ENCODE measurements at regions not wholly inside any gene's neighbourhood (a gene's known extent, or its start where the extent isn't known, plus 50 kb on each side); places are given as distances from the start of the nearest gene placed in this dataset.

DNA sequence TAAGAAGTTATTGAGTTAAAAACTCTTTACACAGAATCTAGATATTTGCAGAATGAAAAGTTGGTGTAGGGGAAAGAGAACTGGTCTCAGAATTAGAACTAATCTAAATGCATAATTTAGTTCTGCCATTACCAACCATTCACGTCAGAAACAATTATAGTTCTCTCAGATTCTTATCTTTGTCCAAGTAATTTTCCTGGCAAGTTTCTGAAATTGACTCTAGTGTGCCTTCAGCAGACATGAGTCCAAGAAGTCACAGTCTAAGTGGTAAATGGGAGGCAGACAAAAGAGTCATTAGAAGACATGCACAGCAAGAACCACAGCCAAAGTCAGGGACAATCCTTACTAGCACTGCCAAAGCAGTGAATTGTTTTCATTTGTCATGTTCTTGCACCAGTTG, 1870.1 kb downstream of the LRRC4C start:
- no peak for TF ChIP-seq POLR2AphosphoS5 (IDR thresholded peaks at IDR 0.05)
- no peak for TF ChIP-seq EP300 (IDR thresholded peaks at IDR 0.05)
- TF ChIP-seq, protein P1, sequence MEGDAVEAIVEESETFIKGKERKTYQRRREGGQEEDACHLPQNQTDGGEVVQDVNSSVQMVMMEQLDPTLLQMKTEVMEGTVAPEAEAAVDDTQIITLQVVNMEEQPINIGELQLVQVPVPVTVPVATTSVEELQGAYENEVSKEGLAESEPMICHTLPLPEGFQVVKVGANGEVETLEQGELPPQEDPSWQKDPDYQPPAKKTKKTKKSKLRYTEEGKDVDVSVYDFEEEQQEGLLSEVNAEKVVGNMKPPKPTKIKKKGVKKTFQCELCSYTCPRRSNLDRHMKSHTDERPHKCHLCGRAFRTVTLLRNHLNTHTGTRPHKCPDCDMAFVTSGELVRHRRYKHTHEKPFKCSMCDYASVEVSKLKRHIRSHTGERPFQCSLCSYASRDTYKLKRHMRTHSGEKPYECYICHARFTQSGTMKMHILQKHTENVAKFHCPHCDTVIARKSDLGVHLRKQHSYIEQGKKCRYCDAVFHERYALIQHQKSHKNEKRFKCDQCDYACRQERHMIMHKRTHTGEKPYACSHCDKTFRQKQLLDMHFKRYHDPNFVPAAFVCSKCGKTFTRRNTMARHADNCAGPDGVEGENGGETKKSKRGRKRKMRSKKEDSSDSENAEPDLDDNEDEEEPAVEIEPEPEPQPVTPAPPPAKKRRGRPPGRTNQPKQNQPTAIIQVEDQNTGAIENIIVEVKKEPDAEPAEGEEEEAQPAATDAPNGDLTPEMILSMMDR (IDR thresholded peaks at IDR 0.05): no peak
- no peak for TF ChIP-seq POLR2A (IDR thresholded peaks at IDR 0.05)

DNA sequence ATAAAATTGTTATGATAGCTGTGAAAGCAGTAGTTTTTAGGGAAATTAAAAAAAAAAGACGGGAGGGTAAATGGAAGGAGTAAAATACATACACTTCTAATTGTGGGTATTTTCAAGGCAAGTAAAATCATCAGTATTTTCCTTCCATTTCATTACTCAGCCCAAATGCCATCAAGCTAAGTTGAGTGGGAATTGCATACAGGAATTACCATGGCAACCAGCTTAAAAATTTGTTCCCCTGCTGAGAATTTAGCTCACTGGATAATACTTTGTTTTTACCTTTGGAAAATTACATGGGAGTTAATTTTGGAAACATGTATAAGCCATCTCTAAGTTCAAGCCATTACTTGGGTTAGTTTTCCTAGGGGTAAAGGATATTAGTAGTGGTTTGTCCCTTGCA, 1873.4 kb downstream of the LRRC4C start:
- no peak for DNase-seq
- H3K36me3 ChIP-seq: no peaks in the 10 kb centered on the region
- no peak overlapping the region for H3K27ac ChIP-seq
- TF ChIP-seq POLR2AphosphoS5 (IDR thresholded peaks at IDR 0.05) (no peak), EP300 (IDR thresholded peaks at IDR 0.05) (no peak)
- TF ChIP-seq, protein P1 (IDR thresholded peaks at IDR 0.05): no peak
- 69 to 77% methylated on average over 1 of the region's 1 CpG for WGBS, 2 donors
- ATAC-seq (ENCODE audit: low FRiP score in 2 of 2): no peak
- no peak overlapping the region for H3K4me3 ChIP-seq
- no peaks in the 10 kb centered on the region for H3K9me3 ChIP-seq
- H3K27me3 ChIP-seq: no peaks in the 10 kb centered on the region
- no peaks in the 10 kb centered on the region for H3K4me1 ChIP-seq

More for the DNA sequence above, 1870.1 kb downstream of the LRRC4C start:
- no peak for DNase-seq
- H3K27ac ChIP-seq: no peak overlapping the region
- ATAC-seq (ENCODE audit: low FRiP score in 2 of 2): no peak
- no peaks in the 10 kb centered on the region for H3K4me1 ChIP-seq
- H3K36me3 ChIP-seq: no peaks in the 10 kb centered on the region
- no peaks in the 10 kb centered on the region for H3K27me3 ChIP-seq
- no peak overlapping the region for H3K4me3 ChIP-seq
- WGBS, 2 donors: 49 to 71% methylated on average over 1 of the region's 1 CpG
- H3K9me3 ChIP-seq: no peaks in the 10 kb centered on the region

DNA sequence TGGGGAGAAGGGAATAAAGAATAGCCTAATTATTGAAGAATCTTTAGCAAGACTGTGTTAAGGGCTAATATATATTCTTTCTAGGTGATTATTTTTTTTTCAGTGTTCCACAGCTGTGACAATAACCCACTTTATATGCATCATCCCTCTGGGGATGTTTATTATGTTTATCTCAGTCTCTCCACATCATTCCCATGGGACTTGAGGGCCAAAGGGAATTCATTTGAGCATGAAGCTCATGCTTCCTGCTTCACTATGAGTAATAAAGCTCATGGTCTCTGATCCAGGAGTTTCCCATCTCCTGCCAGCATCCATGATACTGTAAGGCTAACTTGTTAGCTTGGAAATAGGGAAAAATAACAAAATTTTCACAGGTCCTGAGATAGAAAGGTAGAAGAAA, 1888.4 kb downstream of the LRRC4C start:
- ATAC-seq (ENCODE audit: low FRiP score in 2 of 2) (no peak), DNase-seq (no peak)
- Histone ChIP-seq H3K9me3 (no peaks in the 10 kb centered on the region), H3K4me1 (no peaks in the 10 kb centered on the region), H3K4me3 (no peak overlapping the region), H3K27ac (no peak overlapping the region), H3K27me3 (no peaks in the 10 kb centered on the region), H3K36me3 (no peaks in the 10 kb centered on the region)
- no peak for TF ChIP-seq POLR2AphosphoS5 (IDR thresholded peaks at IDR 0.05)
- TF ChIP-seq, protein P1 (IDR thresholded peaks at IDR 0.05): no peak
- no peak for TF ChIP-seq EP300 (IDR thresholded peaks at IDR 0.05)
- TF ChIP-seq POLR2A (IDR thresholded peaks at IDR 0.05): no peak

- Histone ChIP-seq H3K27me3 (no peaks in the 10 kb centered on the region), H3K27ac (no peak overlapping the region), H3K4me3 (no peak overlapping the region), H3K36me3 (no peaks in the 10 kb centered on the region), H3K4me1 (no peaks in the 10 kb centered on the region), H3K9me3 (peaks cover 0 to 2% (median 0%) of the 10 kb centered on the region in 4 donors)
- DNase-seq: no peak
- ATAC-seq (ENCODE audit: low FRiP score in 2 of 2): no peak
- TF ChIP-seq EP300 (IDR thresholded peaks at IDR 0.05) (no peak), POLR2AphosphoS5 (IDR thresholded peaks at IDR 0.05) (no peak), POLR2A (IDR thresholded peaks at IDR 0.05) (no peak)
- TF ChIP-seq, protein P1 (IDR thresholded peaks at IDR 0.05): no peak
Observed at GRCh38 chr11:39570526-39570925, 1888.9 kb downstream of the LRRC4C start.

- ATAC-seq (ENCODE audit: low FRiP score in 2 of 2) (no peak), DNase-seq (no peak)
- Histone ChIP-seq H3K4me1 (no peaks in the 10 kb centered on the region), H3K36me3 (no peaks in the 10 kb centered on the region), H3K4me3 (no peak overlapping the region), H3K27me3 (no peaks in the 10 kb centered on the region), H3K9me3 (peaks cover 0 to 2% (median 0%) of the 10 kb centered on the region in 4 donors), H3K27ac (no peak overlapping the region)
- 87 to 90% methylated on average over 2 of the region's 2 CpGs for WGBS, 2 donors
- no peak for TF ChIP-seq POLR2A (IDR thresholded peaks at IDR 0.05)
- TF ChIP-seq POLR2AphosphoS5 (IDR thresholded peaks at IDR 0.05): no peak
- TF ChIP-seq, protein P1 (IDR thresholded peaks at IDR 0.05): no peak
- no peak for TF ChIP-seq EP300 (IDR thresholded peaks at IDR 0.05)
Observed at GRCh38 chr11:39569789-39570188, 1889.7 kb downstream of the LRRC4C start.

Measured in upper lobe of left lung (tissue), 6 donors.